MCF 10A (cell line): ENCODE measurements at regions not wholly inside any gene's neighbourhood (a gene's known extent, or its start where the extent isn't known, plus 50 kb on each side); places are given as distances from the start of the nearest gene placed in this dataset.

ENCODE experiments used
- BruUV-seq: library from RNA; stranded (reverse); fragments of 400-500 nt; replicated peaks from 2 replicates; lab custom pipeline; 2021; lab: Mats Ljungman, UMichigan
- CTCF ChIA-PET: fragments of 300-600 bp; sonication (Branson Sonifier 250); formaldehyde crosslinking; extraction: SDS; loops from one replicate; lab custom pipeline; 2021; ENCODE audit warnings: antibody characterized with exemption, inconsistent platforms; lab: Yijun Ruan, JAX
- POLR2A ChIA-PET: fragments of 300-600, 350-650 bp; sonication (Branson Sonifier 250); formaldehyde crosslinking; extraction: SDS; loops from one replicate; lab custom pipeline; 2020; ENCODE audit warnings: antibody characterized with exemption, inconsistent platforms; lab: Yijun Ruan, JAX
- DNase-seq: peaks from one replicate; pipeline ENCODE4 v3.0.0-alpha.2; 2018; ENCODE audit not compliant: unreplicated experiment
- H3K27ac Mint-ChIP-seq: one replicate; pipeline ENCODE4 v1.8.0; 2022; ENCODE audit warnings: mild to moderate bottlenecking, low read depth, mixed read lengths; ENCODE audit not compliant: unreplicated experiment
- H3K27me3 Mint-ChIP-seq: one replicate; pipeline ENCODE4 v1.8.0; 2022; ENCODE audit warnings: mixed read lengths; ENCODE audit not compliant: insufficient read depth, unreplicated experiment
- H3K36me3 Mint-ChIP-seq: one replicate; pipeline ENCODE4 v1.8.0; 2022; ENCODE audit warnings: mild to moderate bottlenecking, moderate library complexity, mixed read lengths; ENCODE audit not compliant: insufficient read depth, unreplicated experiment
- H3K4me1 Mint-ChIP-seq: one replicate; pipeline ENCODE4 v1.8.0; 2022; ENCODE audit warnings: mixed read lengths; ENCODE audit not compliant: insufficient read depth, unreplicated experiment
- H3K4me3 Mint-ChIP-seq: one replicate; pipeline ENCODE4 v1.8.0; 2022; ENCODE audit warnings: mild to moderate bottlenecking, moderate library complexity, mixed read lengths; ENCODE audit not compliant: unreplicated experiment
- H3K9me3 Mint-ChIP-seq: one replicate; pipeline ENCODE4 v1.8.0; 2022; ENCODE audit warnings: mixed read lengths; ENCODE audit not compliant: unreplicated experiment
- intact Hi-C: fragments of 100-400 bp; cut with micrococcal nuclease; formaldehyde crosslinking; loops from 2 replicates; pipeline ENCODE4 v1.14.1; 2022
- TF ChIP-seq, protein P1 (sequence below): fragments of 200-600 bp; IDR thresholded peaks from one replicate; pipeline ENCODE4 v1.8.0; 2022; ENCODE audit warnings: antibody characterized with exemption, mild to moderate bottlenecking; ENCODE audit not compliant: unreplicated experiment

DNA sequence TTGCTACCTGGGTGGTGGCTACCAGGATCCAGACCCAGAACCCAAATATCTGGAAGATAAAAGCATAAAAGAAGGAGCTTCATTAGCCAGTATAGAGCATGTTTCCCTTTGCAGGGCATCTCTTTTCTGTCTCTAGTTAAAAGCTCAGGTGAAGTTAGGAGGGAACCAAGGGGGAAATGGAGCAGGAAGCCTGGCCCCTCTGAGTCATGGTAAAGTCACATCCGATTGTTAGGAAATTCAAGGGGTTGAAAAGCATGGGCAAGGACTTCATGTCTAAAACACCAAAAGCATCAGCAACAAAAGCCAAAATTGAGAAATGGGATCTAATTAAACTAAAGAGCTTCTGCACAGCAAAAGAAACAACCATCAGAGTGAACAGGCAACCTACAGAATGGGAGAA lies 126.9 kb downstream of the RPIA start:
- no peaks in the 10 kb centered on the region for H3K27me3 Mint-ChIP-seq
- H3K36me3 Mint-ChIP-seq: no peaks in the 10 kb centered on the region
- intact Hi-C loops: no loop called here
- no TSS peak for BruUV-seq
- peaks cover 5% of the 10 kb centered on the region for H3K4me1 Mint-ChIP-seq
- no peak overlapping the region for H3K27ac Mint-ChIP-seq
- peak; percentile 43 for DNase-seq
- TF ChIP-seq, protein P1, sequence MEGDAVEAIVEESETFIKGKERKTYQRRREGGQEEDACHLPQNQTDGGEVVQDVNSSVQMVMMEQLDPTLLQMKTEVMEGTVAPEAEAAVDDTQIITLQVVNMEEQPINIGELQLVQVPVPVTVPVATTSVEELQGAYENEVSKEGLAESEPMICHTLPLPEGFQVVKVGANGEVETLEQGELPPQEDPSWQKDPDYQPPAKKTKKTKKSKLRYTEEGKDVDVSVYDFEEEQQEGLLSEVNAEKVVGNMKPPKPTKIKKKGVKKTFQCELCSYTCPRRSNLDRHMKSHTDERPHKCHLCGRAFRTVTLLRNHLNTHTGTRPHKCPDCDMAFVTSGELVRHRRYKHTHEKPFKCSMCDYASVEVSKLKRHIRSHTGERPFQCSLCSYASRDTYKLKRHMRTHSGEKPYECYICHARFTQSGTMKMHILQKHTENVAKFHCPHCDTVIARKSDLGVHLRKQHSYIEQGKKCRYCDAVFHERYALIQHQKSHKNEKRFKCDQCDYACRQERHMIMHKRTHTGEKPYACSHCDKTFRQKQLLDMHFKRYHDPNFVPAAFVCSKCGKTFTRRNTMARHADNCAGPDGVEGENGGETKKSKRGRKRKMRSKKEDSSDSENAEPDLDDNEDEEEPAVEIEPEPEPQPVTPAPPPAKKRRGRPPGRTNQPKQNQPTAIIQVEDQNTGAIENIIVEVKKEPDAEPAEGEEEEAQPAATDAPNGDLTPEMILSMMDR: no peak
- CTCF ChIA-PET: no interaction called here
- no peak overlapping the region for H3K4me3 Mint-ChIP-seq
- peaks cover 19% of the 10 kb centered on the region for H3K9me3 Mint-ChIP-seq
- POLR2A ChIA-PET: no interaction called here

DNA sequence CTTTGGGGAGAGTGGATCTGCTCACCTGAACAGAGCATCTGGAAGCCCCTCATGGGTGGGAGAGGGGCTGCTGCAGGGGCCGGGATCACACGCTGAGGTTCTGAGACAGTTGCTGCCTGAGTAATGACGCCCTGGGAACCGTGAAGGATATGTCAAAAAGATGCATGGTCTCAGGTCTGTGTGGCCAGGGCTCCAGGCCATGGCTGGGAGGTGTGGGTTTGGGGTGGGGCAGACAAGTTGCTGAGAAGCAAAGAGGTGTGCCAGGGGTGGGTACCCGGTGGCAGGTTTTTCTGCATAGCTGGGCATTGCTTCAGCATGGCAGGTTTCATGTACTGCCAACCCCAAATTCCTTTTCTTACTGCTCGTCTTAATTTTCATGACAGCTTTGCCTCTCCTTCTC lies 133.5 kb downstream of the RPIA start:
- Mint-ChIP-seq H3K36me3 (no peaks in the 10 kb centered on the region), H3K27ac (no peak overlapping the region), H3K4me3 (no peak overlapping the region), H3K27me3 (peaks cover 13% of the 10 kb centered on the region), H3K4me1 (no peaks in the 10 kb centered on the region), H3K9me3 (no peaks in the 10 kb centered on the region)
- BruUV-seq: no TSS peak
- CTCF ChIA-PET: no interaction called here
- DNase-seq: no peak
- POLR2A ChIA-PET: no interaction called here
- intact Hi-C loops: no loop called here
- TF ChIP-seq, protein P1: no peak

DNA sequence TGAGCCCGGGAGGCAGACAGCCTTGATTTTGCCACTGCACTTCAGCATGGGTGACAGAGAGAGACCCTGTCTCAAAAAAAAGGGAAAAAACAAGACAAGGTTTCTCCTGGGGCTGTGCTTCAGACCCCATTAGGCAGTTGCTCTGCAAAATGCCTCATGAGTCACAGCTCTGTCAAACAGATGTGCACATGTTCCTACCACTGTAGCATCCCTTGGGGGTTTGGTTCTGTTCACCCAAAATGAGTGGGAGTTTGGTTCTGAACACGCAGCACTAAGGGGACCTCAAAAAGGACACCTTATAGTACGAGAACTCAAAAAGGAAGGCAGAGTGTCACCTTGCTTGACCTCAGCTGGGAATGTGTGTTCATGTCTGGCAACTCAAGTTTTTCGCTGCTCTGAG lies 134.9 kb downstream of the RPIA start:
- BruUV-seq: no TSS peak
- ChIA-PET CTCF (no interaction called here), POLR2A (no interaction called here)
- Mint-ChIP-seq H3K27me3 (peaks cover 15% of the 10 kb centered on the region), H3K9me3 (no peaks in the 10 kb centered on the region), H3K4me3 (no peak overlapping the region), H3K27ac (no peak overlapping the region), H3K4me1 (no peaks in the 10 kb centered on the region), H3K36me3 (no peaks in the 10 kb centered on the region)
- TF ChIP-seq, protein P1: no peak
- intact Hi-C loops: no loop called here
- no peak for DNase-seq

DNA sequence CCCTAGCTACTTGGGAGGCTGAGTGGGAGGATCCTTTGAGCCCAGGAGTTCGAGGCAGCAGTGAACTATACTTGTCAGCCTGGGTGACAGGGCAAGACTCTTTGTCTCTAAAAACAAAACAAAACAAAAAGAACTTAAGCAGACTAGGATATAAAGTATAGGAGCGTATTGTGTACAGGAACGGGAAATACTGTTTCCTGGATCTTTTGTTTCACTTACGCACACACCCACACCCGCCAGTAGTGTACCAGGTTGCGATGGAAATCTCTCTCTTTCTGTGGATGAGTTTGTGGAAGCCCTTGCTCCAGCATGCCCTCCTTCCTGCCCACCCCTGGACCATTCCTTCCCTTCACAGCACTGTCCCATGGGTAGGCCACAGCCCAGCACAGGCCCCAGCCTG lies 136.3 kb downstream of the RPIA start:
- Mint-ChIP-seq H3K27me3 (peaks cover 15% of the 10 kb centered on the region), H3K27ac (no peak overlapping the region), H3K36me3 (no peaks in the 10 kb centered on the region), H3K4me1 (no peaks in the 10 kb centered on the region), H3K9me3 (no peaks in the 10 kb centered on the region), H3K4me3 (no peak overlapping the region)
- ChIA-PET CTCF (no interaction called here), POLR2A (no interaction called here)
- no peak for DNase-seq
- TF ChIP-seq, protein P1: no peak
- no TSS peak for BruUV-seq
- intact Hi-C loops: no loop called here
